ENCODE measurements at regions not wholly inside any gene's neighbourhood (a gene's known extent, or its start where the extent isn't known, plus 50 kb on each side); places are given as distances from the start of the nearest gene placed in this dataset.

GRCh38 chr10:124159153-124159552, 65.8 kb upstream of the CHST15 start:
- TF ChIP-seq CTCF (IDR thresholded peaks at IDR 0.05 in 4 of 5, conservative IDR thresholded peaks at IDR 0.05 in 1 of 5) (no peak), POLR2A (IDR thresholded peaks at IDR 0.05) (no peak)

Measured in gastrocnemius medialis (tissue), 4 donors.